GM12874 (cell line): ENCODE measurements at regions not wholly inside any gene's neighbourhood (a gene's known extent, or its start where the extent isn't known, plus 50 kb on each side); places are given as distances from the start of the nearest gene placed in this dataset.

ENCODE experiments used
- CTCF ChIP-seq: IDR thresholded peaks from 2 replicates; pipeline ENCODE4 v1.5.1; 2011; ENCODE audit warnings: low read depth, mild to moderate bottlenecking, control low read depth, low read length, moderate library complexity; ENCODE audit not compliant: insufficient read depth

GRCh38 chr11:95608093-95608492 is 181.5 kb downstream of the FAM76B start:
- no peak for TF ChIP-seq CTCF

GRCh38 chr11:95606824-95607223 is 182.8 kb downstream of the FAM76B start:
- TF ChIP-seq CTCF = no peak

GRCh38 chr11:95605271-95605940 is 184.2 kb downstream of the FAM76B start:
- no peak for TF ChIP-seq CTCF

- TF ChIP-seq CTCF = no peak
Measured at GRCh38 chr11:95599959-95600586, 189.5 kb downstream of the FAM76B start.

GRCh38 chr11:95595973-95596489 is 193.6 kb downstream of the FAM76B start:
- no peak for TF ChIP-seq CTCF

GRCh38 chr11:95595541-95595940 is 194.0 kb downstream of the FAM76B start:
- TF ChIP-seq CTCF = no peak

- TF ChIP-seq CTCF = no peak
Measured at GRCh38 chr11:95593111-95593510, 196.5 kb downstream of the FAM76B start.
